Hepatocyte (in vitro differentiated cells): ENCODE measurements at regions not wholly inside any gene's neighbourhood (a gene's known extent, or its start where the extent isn't known, plus 50 kb on each side); places are given as distances from the start of the nearest gene placed in this dataset.

Experiments
- DNase-seq: peaks from one replicate; pipeline ENCODE4 v3.0.0-alpha.2; 2016; ENCODE audit warnings: low spot score
- H2AFZ ChIP-seq: fragments of 200-600 bp; sonication (generic); 2 replicates; pipeline ENCODE4 v1.6.0; 2016; ENCODE audit warnings: antibody characterized with exemption, mild to moderate bottlenecking
- H3K27ac ChIP-seq: fragments of 200-600 bp; sonication (generic); 2 replicates; pipeline ENCODE4 v1.5.1; 2016; ENCODE audit warnings: mild to moderate bottlenecking
- H3K27me3 ChIP-seq: fragments of 200-600 bp; sonication (generic); 2 replicates; pipeline ENCODE4 v1.6.1; 2016
- H3K36me3 ChIP-seq: fragments of 200-600 bp; sonication (generic); replicated peaks from 2 replicates; pipeline ENCODE4 v1.5.1; 2016; ENCODE audit warnings: low read depth; ENCODE audit not compliant: insufficient read depth
- H3K4me1 ChIP-seq: fragments of 200-600 bp; sonication (generic); 2 replicates; pipeline ENCODE4 v1.5.1; 2016; ENCODE audit warnings: mild to moderate bottlenecking, moderate library complexity; ENCODE audit not compliant: insufficient read depth
- H3K4me2 ChIP-seq: fragments of 200-600 bp; sonication (generic); 2 replicates; pipeline ENCODE4 v1.6.0; 2016
- H3K4me3 ChIP-seq: fragments of 200-600 bp; sonication (generic); 2 replicates; pipeline ENCODE4 v1.5.1; 2016; ENCODE audit warnings: mild to moderate bottlenecking
- H3K79me2 ChIP-seq: fragments of 200-600 bp; sonication (generic); 2 replicates; pipeline ENCODE4 v1.6.0; 2017; ENCODE audit warnings: mild to moderate bottlenecking
- H3K9me2 ChIP-seq: fragments of 200-600 bp; sonication (generic); replicated peaks from 2 replicates; pipeline ENCODE4 v1.6.0; 2017; ENCODE audit warnings: mild to moderate bottlenecking; ENCODE audit not compliant: insufficient read depth
- H3K9me3 ChIP-seq: fragments of 200-600 bp; sonication (generic); 2 replicates; pipeline ENCODE4 v1.5.1; 2016; ENCODE audit warnings: low read depth, mild to moderate bottlenecking
- H4K20me1 ChIP-seq: fragments of 200-600 bp; sonication (generic); 2 replicates; pipeline ENCODE4 v1.6.0; 2016; ENCODE audit warnings: mild to moderate bottlenecking; ENCODE audit not compliant: insufficient read depth, poor library complexity, severe bottlenecking
- CTCF ChIP-seq: fragments of 200-600 bp; sonication (generic); IDR thresholded peaks from 2 replicates; pipeline ENCODE4 v1.5.1; 2016; ENCODE audit warnings: antibody characterized with exemption, mild to moderate bottlenecking; ENCODE audit not compliant: poor library complexity
- EZH2 ChIP-seq: fragments of 200-600 bp; sonication (generic); IDR thresholded peaks from 2 replicates; pipeline ENCODE4 v1.6.1; 2016; ENCODE audit warnings: antibody characterized with exemption, mild to moderate bottlenecking, borderline replicate concordance
- EZH2phosphoT487 ChIP-seq: fragments of 200-600 bp; sonication (generic); IDR thresholded peaks from one replicate; pipeline ENCODE4 v1.6.1; 2018; ENCODE audit warnings: antibody characterized with exemption, mild to moderate bottlenecking, low read depth, moderate library complexity; ENCODE audit not compliant: unreplicated experiment, severe bottlenecking
- whole genome bisulfite sequencing: methylation state at CpG from one replicate; pipeline ENCODE4 v1.1.6; 2016; ENCODE audit warnings: low lambda C conversion rate; ENCODE audit errors: missing lambda C conversion rate; 5-methylcytosine and 5-hydroxymethylcytosine counted together

DNA sequence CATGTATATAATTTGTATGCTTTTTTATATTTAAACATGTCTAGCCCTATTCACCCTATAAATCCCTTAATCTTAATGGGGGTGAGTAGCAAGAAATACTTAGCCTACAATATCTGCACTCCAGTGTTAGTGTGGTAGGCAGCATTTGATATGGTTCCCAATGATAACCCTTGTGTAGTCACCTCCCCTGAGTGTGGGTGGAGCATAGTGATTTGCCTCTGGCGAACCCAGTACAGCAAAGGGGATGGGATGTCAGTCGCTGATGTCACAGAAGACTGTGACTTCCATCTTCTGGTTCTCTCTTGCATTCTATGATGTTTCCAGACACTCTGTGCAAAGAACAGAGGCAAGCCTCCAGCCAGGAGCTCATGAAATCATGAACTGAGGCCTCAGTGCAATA is 211.2 kb downstream of the CRPPA start:
- no peak overlapping the region for H3K27ac ChIP-seq
- no peaks in the 10 kb centered on the region for H4K20me1 ChIP-seq
- no peak for DNase-seq
- H2AFZ ChIP-seq: no peak overlapping the region
- H3K79me2 ChIP-seq: no peaks in the 10 kb centered on the region
- H3K4me3 ChIP-seq: no peak overlapping the region
- no peaks in the 10 kb centered on the region for H3K27me3 ChIP-seq
- no peaks in the 10 kb centered on the region for H3K9me2 ChIP-seq
- no peaks in the 10 kb centered on the region for H3K36me3 ChIP-seq
- H3K4me1 ChIP-seq: no peaks in the 10 kb centered on the region
- H3K4me2 ChIP-seq: no peak overlapping the region
- TF ChIP-seq EZH2phosphoT487 (no peak), CTCF (no peak), EZH2 (no peak)
- 93% methylated on average over 2 of the region's 2 CpGs for WGBS
- H3K9me3 ChIP-seq: no peaks in the 10 kb centered on the region

DNA sequence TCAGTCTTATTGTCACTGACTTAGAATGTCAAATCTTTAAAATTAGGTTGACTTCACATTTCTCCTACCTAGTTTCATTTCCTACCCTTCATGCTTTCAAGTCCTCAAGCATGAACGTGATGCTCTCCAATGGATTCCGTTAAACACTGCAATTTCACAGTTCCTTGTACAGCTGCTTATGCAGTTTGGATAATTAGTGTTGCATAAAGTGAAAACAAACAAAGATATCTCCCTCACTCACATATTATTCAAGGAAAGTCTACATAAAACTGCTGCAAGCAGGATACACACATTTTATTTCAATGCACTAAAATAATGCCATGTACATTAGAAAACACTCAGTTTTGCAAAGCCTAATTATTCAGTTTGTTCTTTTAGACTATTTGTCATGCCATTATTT is 214.0 kb downstream of the CRPPA start:
- WGBS: 75% methylated on average over 2 of the region's 2 CpGs
- H2AFZ ChIP-seq: no peak overlapping the region
- H3K27ac ChIP-seq: no peak overlapping the region

GRCh38 chr7:16205466-16205865 is 215.9 kb downstream of the CRPPA start:
- Histone ChIP-seq H3K4me2 (no peak overlapping the region), H3K4me3 (no peak overlapping the region), H4K20me1 (no peaks in the 10 kb centered on the region), H2AFZ (no peak overlapping the region), H3K9me3 (no peaks in the 10 kb centered on the region), H3K27ac (no peak overlapping the region), H3K27me3 (no peaks in the 10 kb centered on the region), H3K79me2 (no peaks in the 10 kb centered on the region), H3K36me3 (no peaks in the 10 kb centered on the region), H3K9me2 (no peaks in the 10 kb centered on the region), H3K4me1 (no peaks in the 10 kb centered on the region)
- WGBS: 77% methylated on average over 2 of the region's 2 CpGs
- TF ChIP-seq EZH2 (no peak), EZH2phosphoT487 (no peak)
- no peak for DNase-seq

More for the DNA sequence above, 214.0 kb downstream of the CRPPA start:
- H3K9me3 ChIP-seq: no peaks in the 10 kb centered on the region
- H3K4me2 ChIP-seq: no peak overlapping the region
- no peaks in the 10 kb centered on the region for H4K20me1 ChIP-seq
- no peaks in the 10 kb centered on the region for H3K79me2 ChIP-seq
- TF ChIP-seq CTCF (no peak), EZH2 (no peak), EZH2phosphoT487 (no peak)
- H3K4me1 ChIP-seq: no peaks in the 10 kb centered on the region
- no peaks in the 10 kb centered on the region for H3K36me3 ChIP-seq
- no peak overlapping the region for H3K4me3 ChIP-seq
- H3K27me3 ChIP-seq: no peaks in the 10 kb centered on the region
- DNase-seq: no peak
- no peaks in the 10 kb centered on the region for H3K9me2 ChIP-seq

DNA sequence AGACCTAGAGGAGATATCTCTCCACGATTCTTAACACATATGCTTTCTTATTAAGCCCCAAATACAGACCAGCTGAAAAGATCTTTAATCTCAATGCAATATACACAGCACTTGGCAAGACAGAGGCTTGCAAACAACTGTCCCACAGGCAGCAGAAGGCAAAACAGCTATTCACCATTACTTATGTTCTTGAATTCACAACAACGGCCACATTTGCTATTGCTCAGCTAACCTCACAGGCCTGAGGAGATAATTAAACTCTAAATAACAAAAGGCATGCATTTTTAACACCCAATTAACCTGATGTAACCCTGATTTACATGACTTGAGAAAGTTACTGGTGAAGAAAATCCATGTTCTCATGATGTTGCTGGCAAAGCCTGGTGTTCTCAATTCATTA is 216.4 kb downstream of the CRPPA start:
- Histone ChIP-seq H3K9me3 (no peaks in the 10 kb centered on the region), H3K9me2 (no peaks in the 10 kb centered on the region), H3K79me2 (no peaks in the 10 kb centered on the region), H3K4me3 (no peak overlapping the region), H3K4me1 (no peaks in the 10 kb centered on the region), H3K27me3 (no peaks in the 10 kb centered on the region), H3K36me3 (no peaks in the 10 kb centered on the region), H3K4me2 (no peak overlapping the region), H3K27ac (no peak overlapping the region), H4K20me1 (no peaks in the 10 kb centered on the region), H2AFZ (no peak overlapping the region)
- 44% methylated on average over 2 of the region's 2 CpGs for WGBS
- DNase-seq: no peak
- TF ChIP-seq EZH2phosphoT487 (no peak), CTCF (no peak)
